ENCODE measurements at regions not wholly inside any gene's neighbourhood (a gene's known extent, or its start where the extent isn't known, plus 50 kb on each side); places are given as distances from the start of the nearest gene placed in this dataset.

GRCh38 chr1:217025381-217025780 lies 302.2 kb upstream of the ESRRG start:
- in situ Hi-C loops (cut with MboI), result no loop called here
- Histone ChIP-seq H3K79me2 (ENCODE audit: control insufficient read depth, insufficient read depth, low read length) (no peaks in the 10 kb centered on the region), H3K9me1 (ENCODE audit: control insufficient read depth, insufficient read depth, low read length) (no peaks in the 10 kb centered on the region), H3K4me1 (replicated peaks in 1 of 2; ENCODE audit: control insufficient read depth in 2 of 2, insufficient read depth in 2 of 2, low read length in 2 of 2) (no peaks in the 10 kb centered on the region), H3K27me3 (ENCODE audit: control insufficient read depth in 2 of 2, insufficient read depth in 2 of 2, low read length in 2 of 2) (no peaks in the 10 kb centered on the region), H4K20me1 (replicated peaks; ENCODE audit: control insufficient read depth, insufficient read depth, low read length) (no peaks in the 10 kb centered on the region), H3K9me3 (replicated peaks; ENCODE audit: control insufficient read depth, insufficient read depth, low read depth, low read length) (no peaks in the 10 kb centered on the region; the same call in 1 of the 2 replicates), H3K9ac (ENCODE audit: insufficient read depth in 1 of 2, low read depth in 2 of 2, low read length in 2 of 2) (no peak overlapping the region), H3K36me3 (ENCODE audit: control insufficient read depth, insufficient read depth, low read length) (no peaks in the 10 kb centered on the region), H3K4me3 (no peak overlapping the region), H2AFZ (ENCODE audit: low read depth, low read length) (no peak overlapping the region), H3K4me2 (ENCODE audit: insufficient read depth, low read length) (no peak overlapping the region), H3K27ac (ENCODE audit: extremely low read depth, low read depth, low read length) (no peak overlapping the region)
- ChIA-PET CTCF (ENCODE audit: low intra/inter-chr PET ratio) (no interaction called here), POLR2A (no interaction called here)
- FAIRE-seq, result no peak
- TF ChIP-seq ATF7 (IDR thresholded peaks at IDR 0.05) (no peak), KDM4B (IDR thresholded peaks at IDR 0.05; ENCODE audit: borderline replicate concordance in 2 of 2, low read depth in 1 of 2) (no peak), NR2C2 (CRISPR knock-in tag; IDR thresholded peaks at IDR 0.05) (no peak), NR2C2 (tag; IDR thresholded peaks at IDR 0.05) (no peak), SMARCA5 (IDR thresholded peaks at IDR 0.05) (no peak), NFATC3 (IDR thresholded peaks at IDR 0.05) (no peak), RREB1 (CRISPR knock-in tag; IDR thresholded peaks at IDR 0.05) (no peak)
- intact Hi-C loops (cut with micrococcal nuclease), result no loop called here
- no peak for DNase-seq (ENCODE audit: extremely low read depth in 1 of 4, low spot score in 3 of 4)
- no peak for ATAC-seq
- BruUV-seq (replicated peaks), result no TSS peak
